ENCODE measurements at regions not wholly inside any gene's neighbourhood (a gene's known extent, or its start where the extent isn't known, plus 50 kb on each side); places are given as distances from the start of the nearest gene placed in this dataset.

DNA sequence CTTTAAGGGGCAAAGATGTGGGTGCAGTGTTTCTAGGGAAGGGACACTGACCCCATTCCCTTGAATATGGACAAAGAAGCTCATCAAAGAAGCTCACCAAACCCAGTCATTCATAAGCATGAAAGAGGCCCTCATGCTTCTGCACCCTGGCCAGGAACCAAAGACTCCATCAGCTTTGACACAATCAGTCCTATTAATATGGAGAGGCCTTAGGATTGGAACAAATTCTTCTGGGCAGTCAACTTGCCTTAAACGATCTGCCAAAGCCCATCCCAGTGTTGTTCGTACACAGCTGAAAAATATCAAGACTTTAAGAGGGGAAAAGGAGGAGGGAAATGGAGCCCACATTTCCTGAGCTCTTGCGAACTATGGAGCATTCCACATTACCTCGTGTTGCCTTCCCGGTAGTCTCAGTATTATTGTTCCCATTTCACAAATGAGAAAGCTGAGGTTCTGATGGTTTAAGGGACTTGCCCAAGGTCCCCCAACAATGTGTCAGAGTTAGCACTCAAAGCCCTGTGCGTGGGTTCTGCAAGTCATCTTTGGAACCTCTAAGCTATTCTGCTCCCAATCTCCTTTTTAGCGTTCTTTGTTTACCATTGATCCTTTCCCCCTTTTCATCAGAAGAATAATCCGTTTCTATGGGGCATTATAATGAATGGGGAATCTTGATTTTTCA, 161.9 kb downstream of the ZBTB18 start:
- in situ Hi-C loops (cut with MboI; ENCODE audit: low pct_unique_long_range_greater_than_20kb, low sequenced_read_pairs, unreplicated experiment), result no loop called here
- DNase-seq (ENCODE audit: low spot score), result no peak
- TF ChIP-seq, protein P1, sequence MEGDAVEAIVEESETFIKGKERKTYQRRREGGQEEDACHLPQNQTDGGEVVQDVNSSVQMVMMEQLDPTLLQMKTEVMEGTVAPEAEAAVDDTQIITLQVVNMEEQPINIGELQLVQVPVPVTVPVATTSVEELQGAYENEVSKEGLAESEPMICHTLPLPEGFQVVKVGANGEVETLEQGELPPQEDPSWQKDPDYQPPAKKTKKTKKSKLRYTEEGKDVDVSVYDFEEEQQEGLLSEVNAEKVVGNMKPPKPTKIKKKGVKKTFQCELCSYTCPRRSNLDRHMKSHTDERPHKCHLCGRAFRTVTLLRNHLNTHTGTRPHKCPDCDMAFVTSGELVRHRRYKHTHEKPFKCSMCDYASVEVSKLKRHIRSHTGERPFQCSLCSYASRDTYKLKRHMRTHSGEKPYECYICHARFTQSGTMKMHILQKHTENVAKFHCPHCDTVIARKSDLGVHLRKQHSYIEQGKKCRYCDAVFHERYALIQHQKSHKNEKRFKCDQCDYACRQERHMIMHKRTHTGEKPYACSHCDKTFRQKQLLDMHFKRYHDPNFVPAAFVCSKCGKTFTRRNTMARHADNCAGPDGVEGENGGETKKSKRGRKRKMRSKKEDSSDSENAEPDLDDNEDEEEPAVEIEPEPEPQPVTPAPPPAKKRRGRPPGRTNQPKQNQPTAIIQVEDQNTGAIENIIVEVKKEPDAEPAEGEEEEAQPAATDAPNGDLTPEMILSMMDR (IDR thresholded peaks at IDR 0.05; ENCODE audit: extremely low read depth, insufficient read depth, missing control alignments), result no peak

DNA sequence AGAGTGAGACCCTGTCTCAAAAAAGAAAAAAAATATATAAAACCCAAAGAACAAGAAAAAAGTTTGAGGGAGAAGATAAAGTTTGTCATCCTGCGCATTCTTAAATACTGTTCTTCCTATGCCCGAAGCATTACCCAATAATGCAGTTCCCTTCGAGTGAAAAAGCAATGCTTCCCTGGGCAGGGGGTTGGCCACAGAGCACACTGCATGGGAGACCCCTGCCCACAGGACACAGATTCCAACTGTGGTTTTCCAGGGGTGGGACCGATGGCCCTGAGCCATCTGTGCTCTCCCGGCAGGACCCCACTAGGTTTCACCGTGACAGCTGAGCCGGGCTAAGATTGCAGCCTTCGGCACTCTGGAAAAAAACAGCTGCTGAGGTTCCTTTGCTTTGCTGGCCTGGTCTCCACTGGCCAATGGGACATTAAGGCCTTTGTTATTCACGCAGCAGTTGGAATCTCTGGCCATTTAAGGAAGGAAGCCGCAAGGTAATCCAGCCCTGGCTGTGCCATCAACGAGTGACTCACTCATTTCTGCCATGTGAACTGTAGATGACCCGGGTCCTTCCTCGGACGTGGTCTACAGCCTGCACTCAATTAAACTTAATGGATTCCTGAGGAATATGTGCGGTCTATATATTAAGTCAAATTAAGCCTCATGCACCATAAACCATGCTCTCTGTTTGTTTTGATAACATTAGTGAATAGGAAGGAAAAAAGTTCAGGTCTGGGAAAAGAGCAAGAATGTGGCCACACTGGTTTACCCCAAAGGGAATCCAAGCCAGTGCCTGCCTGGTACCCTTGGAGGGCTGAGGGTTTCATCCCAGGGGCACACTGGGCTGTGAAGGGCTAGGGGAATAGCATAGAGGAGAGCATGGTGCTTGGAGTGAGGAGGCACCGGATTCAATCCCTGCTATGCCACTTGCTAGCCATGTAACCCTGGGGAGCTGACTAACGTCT, 163.2 kb downstream of the ZBTB18 start:
- TF ChIP-seq, protein P1 (IDR thresholded peaks at IDR 0.05; ENCODE audit: extremely low read depth, insufficient read depth, missing control alignments), result no peak
- in situ Hi-C loops (cut with MboI; ENCODE audit: low pct_unique_long_range_greater_than_20kb, low sequenced_read_pairs, unreplicated experiment), result no loop called here
- no peak for DNase-seq (ENCODE audit: low spot score)

DNA sequence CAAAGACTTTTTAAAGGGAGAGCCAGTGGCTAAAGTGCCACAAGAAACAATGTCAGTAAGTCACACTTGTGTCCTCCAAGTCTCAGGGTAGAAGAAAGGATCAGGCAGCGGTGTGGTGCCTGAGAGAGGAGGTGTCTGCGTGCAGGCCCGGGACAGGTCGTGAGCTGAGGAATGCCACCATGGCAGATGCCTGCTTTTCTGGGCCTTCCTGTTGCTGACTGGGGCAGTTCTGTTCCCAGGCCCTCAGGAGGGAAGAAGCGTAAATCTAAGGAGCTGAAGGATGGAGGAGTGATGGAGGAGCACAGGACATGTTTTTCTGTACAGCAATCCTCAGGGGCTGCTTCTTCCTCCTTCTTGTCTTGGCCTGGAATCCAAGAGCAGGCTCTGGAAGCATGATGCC, 165.8 kb downstream of the ZBTB18 start:
- in situ Hi-C loops (cut with MboI; ENCODE audit: low pct_unique_long_range_greater_than_20kb, low sequenced_read_pairs, unreplicated experiment), result no loop called here
- DNase-seq (ENCODE audit: low spot score), result no peak
- TF ChIP-seq, protein P1 (IDR thresholded peaks at IDR 0.05; ENCODE audit: extremely low read depth, insufficient read depth, missing control alignments), result no peak

DNA sequence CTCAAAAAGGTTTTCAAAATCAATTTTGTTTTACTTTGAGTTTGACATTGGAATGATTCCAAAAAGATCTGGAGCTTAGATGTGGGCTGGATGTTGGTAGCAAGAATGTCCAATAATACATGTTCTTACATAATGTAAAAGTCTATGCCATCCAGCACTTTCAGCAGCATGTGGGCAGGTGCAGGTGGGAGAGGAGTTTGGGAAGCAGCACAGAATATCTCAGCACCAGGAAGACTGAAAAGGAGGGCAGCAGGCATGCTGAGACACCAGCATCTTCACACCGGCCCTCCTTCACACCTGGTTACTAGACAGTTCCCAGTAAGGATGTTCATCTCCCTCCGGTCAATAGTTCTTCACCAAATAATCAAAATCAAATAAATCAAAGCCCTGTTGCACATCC, 166.6 kb downstream of the ZBTB18 start:
- TF ChIP-seq, protein P1 (IDR thresholded peaks at IDR 0.05; ENCODE audit: extremely low read depth, insufficient read depth, missing control alignments), result no peak
- DNase-seq (ENCODE audit: low spot score), result no peak
- in situ Hi-C loops (cut with MboI; ENCODE audit: low pct_unique_long_range_greater_than_20kb, low sequenced_read_pairs, unreplicated experiment), result no loop called here

DNA sequence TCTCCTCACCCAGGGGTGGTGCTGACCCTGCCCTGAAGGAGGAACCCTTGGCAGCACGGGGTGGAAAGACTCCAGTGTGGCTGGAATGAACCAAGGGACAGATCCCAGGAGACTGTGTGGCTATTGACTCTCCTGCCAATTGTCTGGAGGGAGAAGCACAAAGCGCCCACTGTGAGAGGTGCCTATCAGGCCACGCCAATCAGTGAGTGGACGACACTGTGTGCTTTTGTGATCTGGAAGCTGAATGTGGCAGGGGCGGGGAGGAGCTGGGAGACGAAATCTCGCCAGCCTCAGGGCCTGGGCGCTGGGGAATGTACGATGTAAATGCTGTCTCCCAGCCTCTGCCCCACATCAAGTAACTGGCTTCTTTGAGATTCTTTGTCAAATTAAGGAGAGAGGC, 167.1 kb downstream of the ZBTB18 start:
- TF ChIP-seq, protein P1 (IDR thresholded peaks at IDR 0.05; ENCODE audit: extremely low read depth, insufficient read depth, missing control alignments), result no peak
- in situ Hi-C loops (cut with MboI; ENCODE audit: low pct_unique_long_range_greater_than_20kb, low sequenced_read_pairs, unreplicated experiment), result no loop called here
- no peak for DNase-seq (ENCODE audit: low spot score)

DNA sequence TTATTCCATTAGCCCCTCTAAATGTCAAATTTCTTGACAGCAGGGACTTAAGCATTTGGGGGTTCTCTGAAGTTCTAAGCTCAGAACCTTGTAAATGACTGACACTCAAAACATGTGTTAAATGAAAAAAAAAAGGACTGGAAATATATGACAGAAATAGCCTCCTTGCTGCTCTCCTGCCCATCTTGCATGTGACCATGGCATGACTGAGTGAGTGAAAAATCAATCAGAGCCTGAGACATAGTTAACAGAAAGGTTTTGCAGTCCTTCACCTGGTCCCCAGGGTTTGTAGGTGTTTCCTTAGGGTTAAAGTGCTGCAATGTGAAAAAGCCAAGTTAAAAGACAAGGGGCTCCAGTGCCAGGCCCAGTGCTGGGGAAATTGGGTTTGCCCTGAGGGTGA, 168.1 kb downstream of the ZBTB18 start:
- in situ Hi-C loops (cut with MboI; ENCODE audit: low pct_unique_long_range_greater_than_20kb, low sequenced_read_pairs, unreplicated experiment), result no loop called here
- no peak for DNase-seq (ENCODE audit: low spot score)
- TF ChIP-seq, protein P1 (IDR thresholded peaks at IDR 0.05; ENCODE audit: extremely low read depth, insufficient read depth, missing control alignments), result no peak
